ENCODE measurements at regions not wholly inside any gene's neighbourhood (a gene's known extent, or its start where the extent isn't known, plus 50 kb on each side); places are given as distances from the start of the nearest gene placed in this dataset.

DNA sequence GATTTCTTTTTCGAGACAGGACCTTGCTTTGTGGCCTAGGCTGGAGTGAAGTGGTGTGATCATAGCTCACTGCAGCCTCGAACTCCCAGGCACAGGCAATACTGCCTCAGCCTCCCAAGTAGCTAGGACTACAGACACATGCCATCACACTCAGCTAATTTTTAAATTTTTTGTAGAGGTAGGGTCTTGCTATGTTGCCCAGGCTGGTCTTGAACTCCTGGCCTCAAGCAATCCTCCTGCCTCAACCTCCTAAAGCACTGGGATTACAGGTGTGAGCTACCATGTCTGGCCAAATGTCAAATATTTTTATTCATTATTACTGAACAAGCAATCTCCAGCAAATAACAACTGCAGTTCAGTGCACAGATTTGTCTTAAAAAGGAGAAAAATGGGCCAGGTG is 131.7 kb upstream of the IFNGR1 start:
- TF ChIP-seq, protein P1, sequence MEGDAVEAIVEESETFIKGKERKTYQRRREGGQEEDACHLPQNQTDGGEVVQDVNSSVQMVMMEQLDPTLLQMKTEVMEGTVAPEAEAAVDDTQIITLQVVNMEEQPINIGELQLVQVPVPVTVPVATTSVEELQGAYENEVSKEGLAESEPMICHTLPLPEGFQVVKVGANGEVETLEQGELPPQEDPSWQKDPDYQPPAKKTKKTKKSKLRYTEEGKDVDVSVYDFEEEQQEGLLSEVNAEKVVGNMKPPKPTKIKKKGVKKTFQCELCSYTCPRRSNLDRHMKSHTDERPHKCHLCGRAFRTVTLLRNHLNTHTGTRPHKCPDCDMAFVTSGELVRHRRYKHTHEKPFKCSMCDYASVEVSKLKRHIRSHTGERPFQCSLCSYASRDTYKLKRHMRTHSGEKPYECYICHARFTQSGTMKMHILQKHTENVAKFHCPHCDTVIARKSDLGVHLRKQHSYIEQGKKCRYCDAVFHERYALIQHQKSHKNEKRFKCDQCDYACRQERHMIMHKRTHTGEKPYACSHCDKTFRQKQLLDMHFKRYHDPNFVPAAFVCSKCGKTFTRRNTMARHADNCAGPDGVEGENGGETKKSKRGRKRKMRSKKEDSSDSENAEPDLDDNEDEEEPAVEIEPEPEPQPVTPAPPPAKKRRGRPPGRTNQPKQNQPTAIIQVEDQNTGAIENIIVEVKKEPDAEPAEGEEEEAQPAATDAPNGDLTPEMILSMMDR (IDR thresholded peaks at IDR 0.05), result no peak
- no peak for TF ChIP-seq POLR2A (IDR thresholded peaks at IDR 0.05)
